ENCODE measurements at regions not wholly inside any gene's neighbourhood (a gene's known extent, or its start where the extent isn't known, plus 50 kb on each side); places are given as distances from the start of the nearest gene placed in this dataset.

DNA sequence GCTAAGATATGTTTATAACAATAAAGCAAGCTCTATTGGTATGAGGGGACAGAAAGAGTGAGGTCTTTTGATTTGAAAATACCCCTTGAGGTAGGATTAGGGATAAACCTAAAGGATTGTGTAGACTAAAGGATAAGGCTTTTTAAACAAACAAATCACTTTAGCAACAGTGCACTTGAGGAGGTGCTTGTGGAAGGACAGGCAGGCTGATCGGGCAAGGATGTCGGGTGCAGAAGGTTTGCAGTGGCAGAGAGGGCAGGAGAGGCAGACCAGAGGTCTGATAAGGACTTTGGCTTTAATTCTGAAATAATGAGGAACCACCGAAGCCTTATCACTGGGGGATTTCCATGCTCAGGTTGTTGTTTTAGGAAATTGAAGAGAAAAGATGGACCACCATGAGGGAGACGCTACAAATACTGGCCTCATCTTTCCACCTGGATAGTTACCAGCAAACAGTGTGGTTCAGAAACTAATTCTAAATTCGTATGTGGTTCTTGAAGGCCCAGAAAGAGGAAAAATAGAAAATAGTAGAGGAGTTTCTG is 119.5 kb upstream of the KLF6 start:
- H3K4me1 Mint-ChIP-seq: peaks cover 3% of the 10 kb centered on the region
- H3K36me3 Mint-ChIP-seq: no peaks in the 10 kb centered on the region
- H3K27ac Mint-ChIP-seq: no peak overlapping the region
- no peak overlapping the region for H3K4me3 Mint-ChIP-seq
- DNase-seq (ENCODE audit: low spot score in 2 of 2, unreplicated experiment in 2 of 2): no peak
- H3K27me3 Mint-ChIP-seq (ENCODE audit: low read depth): no peaks in the 10 kb centered on the region
- TF ChIP-seq CTCF (IDR thresholded peaks at IDR 0.05; ENCODE audit: unreplicated experiment): no peak
- H3K9me3 Mint-ChIP-seq: peaks cover 12% of the 10 kb centered on the region

DNA sequence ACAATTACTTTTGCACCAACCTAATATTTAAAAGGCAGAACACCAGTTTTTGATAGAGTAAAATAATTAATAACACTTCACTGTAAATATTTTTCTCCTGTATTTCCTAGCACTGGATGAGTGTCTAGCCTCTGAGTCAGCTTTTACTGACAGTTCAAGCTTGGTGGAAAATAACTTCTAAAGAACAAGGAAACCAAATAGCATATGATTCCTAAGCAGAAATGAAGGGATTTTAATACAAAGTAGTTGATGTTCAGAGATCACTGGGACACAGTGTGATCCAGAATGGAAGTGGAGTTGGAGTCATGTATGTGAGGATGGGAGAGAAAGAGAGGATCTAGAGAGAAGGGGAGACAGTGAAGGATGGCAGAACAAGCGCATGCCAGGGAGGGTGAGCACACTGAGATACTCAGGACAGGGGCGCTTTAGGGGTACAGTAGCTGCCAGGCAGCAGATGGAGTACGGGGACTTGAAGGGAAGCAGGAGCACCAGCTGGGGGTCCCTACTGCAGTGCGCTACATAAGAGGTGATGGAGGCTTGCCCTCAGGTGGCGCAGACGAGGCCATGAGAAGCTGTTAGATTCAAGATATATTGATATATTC is 117.9 kb upstream of the KLF6 start:
- Mint-ChIP-seq H3K27ac (no peak overlapping the region), H3K4me3 (no peak overlapping the region)

GRCh38 chr10:3902054-3902808 is 117.2 kb upstream of the KLF6 start:
- no peak overlapping the region for H3K4me3 Mint-ChIP-seq
- peaks cover 8% of the 10 kb centered on the region for H3K4me1 Mint-ChIP-seq
- DNase-seq (ENCODE audit: low spot score in 2 of 2, unreplicated experiment in 2 of 2): no peak
- H3K27me3 Mint-ChIP-seq (ENCODE audit: low read depth): no peaks in the 10 kb centered on the region
- H3K36me3 Mint-ChIP-seq: no peaks in the 10 kb centered on the region
- TF ChIP-seq CTCF (IDR thresholded peaks at IDR 0.05; ENCODE audit: unreplicated experiment): no peak
- H3K9me3 Mint-ChIP-seq: peaks cover 12% of the 10 kb centered on the region
- H3K27ac Mint-ChIP-seq: no peak overlapping the region

More for the DNA sequence above, 117.9 kb upstream of the KLF6 start:
- no peak for DNase-seq (ENCODE audit: low spot score in 2 of 2, unreplicated experiment in 2 of 2)
- Mint-ChIP-seq H3K27me3 (ENCODE audit: low read depth) (no peaks in the 10 kb centered on the region), H3K4me1 (peaks cover 8% of the 10 kb centered on the region), H3K9me3 (peaks cover 12% of the 10 kb centered on the region), H3K36me3 (no peaks in the 10 kb centered on the region)
- no peak for TF ChIP-seq CTCF (IDR thresholded peaks at IDR 0.05; ENCODE audit: unreplicated experiment)

DNA sequence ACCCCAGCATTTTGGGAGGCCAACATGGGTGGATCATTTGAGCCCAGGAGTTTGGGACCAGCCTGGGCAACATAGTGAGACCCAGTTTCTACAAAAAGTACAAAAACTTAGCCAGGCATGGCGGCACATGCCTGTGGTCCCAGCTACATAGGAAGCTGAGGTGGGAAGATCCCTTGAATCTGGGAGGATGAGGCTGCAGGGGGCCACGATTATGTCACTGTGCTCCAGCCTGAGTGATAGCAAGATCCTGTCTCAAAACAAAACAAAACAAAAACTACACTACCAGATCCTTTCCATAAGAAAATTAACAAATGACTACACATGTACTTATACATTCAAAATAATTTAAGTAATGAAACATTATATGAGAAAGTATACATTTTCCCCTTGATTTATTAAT is 116.4 kb upstream of the KLF6 start:
- H3K4me3 Mint-ChIP-seq: no peak overlapping the region
- no peaks in the 10 kb centered on the region for H3K27me3 Mint-ChIP-seq (ENCODE audit: low read depth)
- H3K9me3 Mint-ChIP-seq: peaks cover 12% of the 10 kb centered on the region
- TF ChIP-seq CTCF (IDR thresholded peaks at IDR 0.05; ENCODE audit: unreplicated experiment): no peak
- peaks cover 8% of the 10 kb centered on the region for H3K4me1 Mint-ChIP-seq
- no peak overlapping the region for H3K27ac Mint-ChIP-seq
- DNase-seq (ENCODE audit: low spot score in 2 of 2, unreplicated experiment in 2 of 2): no peak
- H3K36me3 Mint-ChIP-seq: no peaks in the 10 kb centered on the region

- H3K9me3 Mint-ChIP-seq: peaks cover 7% of the 10 kb centered on the region
- no peak overlapping the region for H3K4me3 Mint-ChIP-seq
- H3K36me3 Mint-ChIP-seq: no peaks in the 10 kb centered on the region
- H3K27ac Mint-ChIP-seq: no peak overlapping the region
- H3K27me3 Mint-ChIP-seq (ENCODE audit: low read depth): no peaks in the 10 kb centered on the region
- no peak for TF ChIP-seq CTCF (IDR thresholded peaks at IDR 0.05; ENCODE audit: unreplicated experiment)
- H3K4me1 Mint-ChIP-seq: peaks cover 8% of the 10 kb centered on the region
- DNase-seq (ENCODE audit: low spot score in 2 of 2, unreplicated experiment in 2 of 2): no peak
These were observed 115.4 kb upstream of the KLF6 start for GRCh38 chr10:3900391-3900790.
